Smooth muscle cell (in vitro differentiated cells): ENCODE measurements at regions not wholly inside any gene's neighbourhood (a gene's known extent, or its start where the extent isn't known, plus 50 kb on each side); places are given as distances from the start of the nearest gene placed in this dataset.

Experiments used
- DNase-seq: peaks from one replicate; lab custom pipeline; 2025; ENCODE audit not compliant: unreplicated experiment; lab: John Stamatoyannopoulos, UW
- H2AFZ ChIP-seq: fragments of 200-600 bp; sonication (generic); 2 replicates; pipeline ENCODE4 v1.6.0; 2016; ENCODE audit warnings: antibody characterized with exemption, low read depth, mild to moderate bottlenecking
- H3F3A ChIP-seq: fragments of 200-600 bp; sonication (generic); 2 replicates; pipeline ENCODE4 v1.6.0; 2017; ENCODE audit warnings: antibody characterized with exemption, low read depth
- H3K27ac ChIP-seq: fragments of 200-600 bp; sonication (generic); 2 replicates; pipeline ENCODE4 v1.5.1; 2016; ENCODE audit warnings: low read depth, mild to moderate bottlenecking
- H3K27me3 ChIP-seq: fragments of 200-600 bp; sonication (generic); 2 replicates; pipeline ENCODE4 v1.6.1; 2016; ENCODE audit warnings: low read depth, mild to moderate bottlenecking
- H3K36me3 ChIP-seq: fragments of 200-600 bp; sonication (generic); 2 replicates; pipeline ENCODE4 v1.5.1; 2016; ENCODE audit warnings: low read depth
- H3K4me1 ChIP-seq: fragments of 200-600 bp; sonication (generic); 2 replicates; pipeline ENCODE4 v1.5.1; 2016; ENCODE audit warnings: low read depth
- H3K4me2 ChIP-seq: fragments of 200-600 bp; sonication (generic); 2 replicates; pipeline ENCODE4 v1.6.0; 2016; ENCODE audit warnings: mild to moderate bottlenecking
- H3K4me3 ChIP-seq: fragments of 200-600 bp; sonication (generic); 2 replicates; pipeline ENCODE4 v1.5.1; 2016; ENCODE audit warnings: mild to moderate bottlenecking
- H3K79me2 ChIP-seq: fragments of 200-600 bp; sonication (generic); 2 replicates; pipeline ENCODE4 v1.6.0; 2016; ENCODE audit warnings: low read depth, mild to moderate bottlenecking
- H3K9ac ChIP-seq: fragments of 200-600 bp; sonication (generic); 2 replicates; pipeline ENCODE4 v1.6.0; 2016; ENCODE audit warnings: low read depth
- H3K9me3 ChIP-seq: fragments of 200-600 bp; sonication (generic); replicated peaks from 2 replicates; pipeline ENCODE4 v1.5.1; 2016; ENCODE audit warnings: low read depth
- H4K20me1 ChIP-seq: fragments of 200-600 bp; sonication (generic); 2 replicates; pipeline ENCODE4 v1.6.0; 2016; ENCODE audit warnings: low read depth
- WGBS: methylation state at CpG from one replicate; pipeline ENCODE4 v1.1.7; 2016; ENCODE audit warnings: low lambda C conversion rate; 5-methylcytosine and 5-hydroxymethylcytosine counted together
- TF ChIP-seq, protein P1 (sequence below): fragments of 200-600 bp; sonication (generic); IDR thresholded peaks from 2 replicates; pipeline ENCODE4 v1.5.1; 2017; ENCODE audit warnings: borderline replicate concordance, mild to moderate bottlenecking, antibody characterized with exemption; ENCODE audit not compliant: insufficient read depth, poor library complexity, severe bottlenecking

DNA sequence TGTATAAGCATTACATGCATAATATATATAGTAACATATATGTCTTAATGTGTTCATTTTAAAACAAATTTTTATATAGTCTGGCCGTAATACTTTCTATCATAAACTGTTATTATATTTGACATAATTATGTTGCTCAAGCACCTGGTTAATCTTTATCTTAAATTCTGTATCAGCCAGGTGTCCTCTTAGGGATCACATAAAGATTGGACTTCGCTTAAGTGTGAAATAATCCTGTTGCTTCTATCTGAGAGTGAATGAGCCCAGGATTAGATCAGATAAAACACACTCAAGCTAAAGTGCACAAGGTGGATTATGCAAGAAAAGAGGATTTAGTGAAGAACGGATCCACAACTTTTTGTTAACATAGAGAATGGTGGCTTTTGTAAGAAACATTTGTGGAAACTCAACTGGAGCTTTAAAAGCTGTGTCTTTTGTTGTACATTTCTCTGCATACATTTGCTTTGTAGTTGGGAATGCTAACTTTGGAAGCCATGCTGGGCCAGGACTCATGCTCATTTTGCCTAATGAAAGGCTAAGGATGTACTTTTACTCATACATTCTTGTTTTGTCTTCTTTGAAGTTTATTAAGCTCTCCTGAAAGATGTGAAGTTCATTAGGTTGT is 437.8 kb downstream of the ZIC1 start:
- Histone ChIP-seq H3K4me1 (peaks cover 7% of the 10 kb centered on the region), H3K4me2 (no peak overlapping the region), H3K79me2 (no peaks in the 10 kb centered on the region), H3F3A (no peaks in the 10 kb centered on the region), H2AFZ (no peak overlapping the region), H3K27me3 (no peaks in the 10 kb centered on the region), H3K4me3 (no peak overlapping the region), H3K9me3 (no peaks in the 10 kb centered on the region), H4K20me1 (no peaks in the 10 kb centered on the region), H3K9ac (no peak overlapping the region), H3K36me3 (no peaks in the 10 kb centered on the region), H3K27ac (no peak overlapping the region)
- no peak for DNase-seq
- 79% methylated on average over 3 of the region's 3 CpGs for WGBS
- TF ChIP-seq, protein P1, sequence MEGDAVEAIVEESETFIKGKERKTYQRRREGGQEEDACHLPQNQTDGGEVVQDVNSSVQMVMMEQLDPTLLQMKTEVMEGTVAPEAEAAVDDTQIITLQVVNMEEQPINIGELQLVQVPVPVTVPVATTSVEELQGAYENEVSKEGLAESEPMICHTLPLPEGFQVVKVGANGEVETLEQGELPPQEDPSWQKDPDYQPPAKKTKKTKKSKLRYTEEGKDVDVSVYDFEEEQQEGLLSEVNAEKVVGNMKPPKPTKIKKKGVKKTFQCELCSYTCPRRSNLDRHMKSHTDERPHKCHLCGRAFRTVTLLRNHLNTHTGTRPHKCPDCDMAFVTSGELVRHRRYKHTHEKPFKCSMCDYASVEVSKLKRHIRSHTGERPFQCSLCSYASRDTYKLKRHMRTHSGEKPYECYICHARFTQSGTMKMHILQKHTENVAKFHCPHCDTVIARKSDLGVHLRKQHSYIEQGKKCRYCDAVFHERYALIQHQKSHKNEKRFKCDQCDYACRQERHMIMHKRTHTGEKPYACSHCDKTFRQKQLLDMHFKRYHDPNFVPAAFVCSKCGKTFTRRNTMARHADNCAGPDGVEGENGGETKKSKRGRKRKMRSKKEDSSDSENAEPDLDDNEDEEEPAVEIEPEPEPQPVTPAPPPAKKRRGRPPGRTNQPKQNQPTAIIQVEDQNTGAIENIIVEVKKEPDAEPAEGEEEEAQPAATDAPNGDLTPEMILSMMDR, result no peak

DNA sequence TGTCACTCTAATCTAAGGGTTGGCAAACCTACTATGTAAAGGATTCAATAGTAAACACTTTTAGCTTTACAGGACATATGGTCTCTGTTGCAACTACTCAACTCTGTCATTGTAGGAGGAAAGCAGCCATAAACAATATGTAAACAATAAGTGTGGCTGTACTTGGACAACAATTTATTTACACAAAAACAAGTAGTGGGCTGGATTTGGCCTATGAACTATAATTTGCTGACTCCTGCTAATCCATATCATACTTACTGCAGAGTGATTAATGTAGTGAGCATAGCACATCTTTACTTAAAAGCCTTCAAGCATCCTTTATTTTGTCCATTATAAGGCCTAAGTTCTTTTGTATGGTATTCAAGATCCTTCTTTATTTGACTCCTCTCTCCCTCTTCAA is 441.9 kb downstream of the ZIC1 start:
- Histone ChIP-seq H3K4me2 (no peak overlapping the region), H2AFZ (no peak overlapping the region), H3K9ac (no peak overlapping the region), H3F3A (no peaks in the 10 kb centered on the region), H3K4me3 (no peak overlapping the region), H3K27ac (no peak overlapping the region), H3K4me1 (peaks cover 7% of the 10 kb centered on the region), H3K79me2 (no peaks in the 10 kb centered on the region), H3K36me3 (no peaks in the 10 kb centered on the region), H4K20me1 (no peaks in the 10 kb centered on the region), H3K27me3 (no peaks in the 10 kb centered on the region), H3K9me3 (no peaks in the 10 kb centered on the region)
- TF ChIP-seq, protein P1, result no peak
- DNase-seq, result no peak

DNA sequence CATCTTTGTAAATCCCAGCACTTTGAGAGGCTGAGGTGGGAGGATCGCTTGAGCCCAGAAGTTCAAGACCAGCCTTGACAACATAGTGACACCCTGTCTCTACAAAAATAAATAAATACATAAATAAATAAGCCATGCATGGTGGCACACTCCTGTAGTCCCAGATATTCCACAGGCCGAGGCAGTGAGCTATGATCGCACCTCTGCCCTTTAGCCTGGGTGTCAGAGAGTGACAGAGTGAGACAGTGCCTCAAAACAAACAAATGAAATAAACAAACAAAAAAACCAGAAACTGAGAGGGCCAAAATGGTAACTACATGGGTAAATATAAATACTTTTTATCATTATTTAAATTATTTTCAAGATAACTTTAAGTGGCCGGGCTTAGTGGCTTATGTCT is 445.4 kb downstream of the ZIC1 start:
- Histone ChIP-seq H3K27ac (no peak overlapping the region), H3K4me2 (no peak overlapping the region), H2AFZ (no peak overlapping the region), H3K27me3 (no peaks in the 10 kb centered on the region), H3K36me3 (no peaks in the 10 kb centered on the region), H3K79me2 (no peaks in the 10 kb centered on the region), H3K9ac (no peak overlapping the region), H3K4me3 (no peak overlapping the region), H4K20me1 (no peaks in the 10 kb centered on the region), H3K9me3 (no peaks in the 10 kb centered on the region), H3F3A (no peaks in the 10 kb centered on the region), H3K4me1 (no peaks in the 10 kb centered on the region)
- TF ChIP-seq, protein P1, result no peak
- WGBS, result 79% methylated on average over 4 of the region's 4 CpGs
- DNase-seq, result no peak

DNA sequence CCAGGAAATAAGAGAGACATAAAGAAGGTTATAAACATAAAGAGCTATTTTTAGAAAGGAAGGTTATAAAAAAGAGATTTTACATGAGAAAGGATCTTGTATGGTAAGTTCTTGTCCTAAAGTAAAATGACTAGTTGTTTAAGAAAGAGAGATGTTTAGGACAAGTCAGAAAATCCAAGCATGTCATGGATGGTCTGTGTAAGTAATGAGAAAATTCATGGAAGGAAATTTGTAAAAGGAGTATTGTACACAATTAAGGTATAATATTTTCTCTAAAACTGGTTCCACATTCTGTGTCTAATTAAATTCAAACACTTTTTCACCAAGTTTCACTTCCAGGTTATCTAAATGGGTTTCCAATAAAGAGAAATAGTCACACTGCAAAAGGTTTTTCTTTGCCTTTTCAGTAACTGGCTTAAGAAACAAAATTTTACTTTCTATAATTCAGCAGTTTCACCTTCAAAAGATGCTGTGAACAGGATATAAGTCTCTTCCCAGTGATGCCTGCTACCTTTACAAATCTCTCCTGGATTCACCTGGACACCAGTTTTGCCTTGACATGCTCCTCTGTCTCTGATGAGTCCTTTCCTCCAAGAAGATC is 455.7 kb downstream of the ZIC1 start:
- H3K4me2 ChIP-seq, result no peak overlapping the region
- no peaks in the 10 kb centered on the region for H3K4me1 ChIP-seq
- H3F3A ChIP-seq, result no peaks in the 10 kb centered on the region
- TF ChIP-seq, protein P1, result no peak
- H3K9ac ChIP-seq, result no peak overlapping the region
- no peaks in the 10 kb centered on the region for H3K27me3 ChIP-seq
- no peaks in the 10 kb centered on the region for H3K79me2 ChIP-seq
- H3K36me3 ChIP-seq, result no peaks in the 10 kb centered on the region
- no peak for DNase-seq
- no peaks in the 10 kb centered on the region for H4K20me1 ChIP-seq
- H3K9me3 ChIP-seq, result peaks cover 4% of the 10 kb centered on the region
- no peak overlapping the region for H3K27ac ChIP-seq
- H3K4me3 ChIP-seq, result no peak overlapping the region
- H2AFZ ChIP-seq, result no peak overlapping the region
